Fibroblast of skin of abdomen (primary cell): ENCODE measurements at regions not wholly inside any gene's neighbourhood (a gene's known extent, or its start where the extent isn't known, plus 50 kb on each side); places are given as distances from the start of the nearest gene placed in this dataset.
A peak's percentile ranks its signal among the peaks of the same experiment; 100 is the strongest.

Source experiments
- DNase-seq: peaks from one replicate; pipeline ENCODE4 v3.0.0-alpha.2; 2013

DNA sequence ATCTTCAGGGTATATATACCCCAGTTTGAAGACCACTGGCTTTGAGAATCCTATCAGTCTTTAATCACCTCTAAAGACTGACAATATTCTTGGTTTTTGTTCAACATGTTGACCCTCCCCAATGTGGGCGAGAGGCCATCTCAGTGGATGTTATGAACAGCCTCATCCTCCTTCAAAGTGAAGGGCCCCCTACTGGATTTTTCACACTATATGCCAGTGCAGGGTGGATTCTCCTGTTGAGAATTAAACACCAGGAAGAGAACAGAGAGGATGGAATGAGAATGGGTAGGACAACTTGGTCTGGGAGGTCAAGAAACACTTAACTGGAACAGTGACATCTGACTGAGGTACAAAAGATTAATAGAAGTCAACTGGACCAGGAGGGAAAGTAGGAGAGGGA, 327.1 kb downstream of the MAFB start:
- no peak for DNase-seq

DNA sequence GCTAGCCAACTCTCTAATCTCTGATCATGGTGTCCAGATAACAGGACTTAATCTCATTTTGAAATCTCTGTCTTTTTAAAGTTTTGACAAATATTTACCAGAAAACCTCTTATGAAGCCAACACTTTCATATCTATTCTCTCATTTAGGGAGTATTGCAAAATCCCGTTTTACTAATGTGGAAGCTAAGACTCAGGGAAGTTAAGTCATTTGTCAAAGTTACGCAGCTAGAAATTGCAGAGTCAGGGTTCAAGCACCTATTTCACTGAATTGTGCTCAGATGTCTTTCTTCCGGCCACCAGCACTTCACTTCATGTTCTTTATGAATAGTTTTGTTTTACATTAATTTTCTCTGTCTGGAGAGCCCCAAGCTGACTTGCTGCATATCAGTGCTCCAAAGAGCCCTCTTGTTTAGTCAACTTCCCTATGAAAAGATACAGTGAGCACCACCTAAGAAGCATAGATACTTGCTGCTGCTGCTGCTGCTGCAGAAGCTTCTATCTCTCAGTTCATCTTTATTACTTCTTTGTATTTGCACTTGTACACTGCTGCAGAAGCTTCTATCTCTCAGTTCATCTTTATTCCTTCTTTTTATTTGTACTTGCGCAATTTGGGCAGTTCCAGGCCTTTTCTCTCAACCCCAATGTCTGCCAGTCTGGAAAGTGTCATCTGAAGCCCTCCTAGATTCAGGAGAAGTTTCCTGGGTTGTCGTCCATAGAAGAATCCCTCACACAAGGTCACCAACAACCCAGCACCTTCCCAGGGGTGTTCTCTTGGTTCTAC, 329.7 kb downstream of the MAFB start:
- no peak for DNase-seq

DNA sequence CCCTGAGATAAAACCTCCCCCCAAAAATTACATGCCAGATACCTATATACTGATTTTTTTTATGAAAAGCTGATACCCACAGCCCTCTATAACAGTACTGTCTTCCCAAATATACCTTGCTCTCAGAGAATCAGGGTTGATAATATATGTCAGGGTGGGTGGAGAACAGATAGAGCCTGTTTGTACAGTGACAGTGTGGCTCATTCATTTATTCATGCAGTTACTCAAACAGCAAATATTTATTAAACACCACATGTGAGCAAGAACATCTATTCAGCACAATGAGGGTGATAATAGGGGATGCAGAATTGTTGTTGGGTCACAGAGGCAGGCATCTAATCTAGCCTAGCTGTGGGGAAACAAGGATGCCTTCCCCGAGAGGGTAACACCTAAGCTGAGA, 334.2 kb downstream of the MAFB start:
- DNase-seq: no peak

DNA sequence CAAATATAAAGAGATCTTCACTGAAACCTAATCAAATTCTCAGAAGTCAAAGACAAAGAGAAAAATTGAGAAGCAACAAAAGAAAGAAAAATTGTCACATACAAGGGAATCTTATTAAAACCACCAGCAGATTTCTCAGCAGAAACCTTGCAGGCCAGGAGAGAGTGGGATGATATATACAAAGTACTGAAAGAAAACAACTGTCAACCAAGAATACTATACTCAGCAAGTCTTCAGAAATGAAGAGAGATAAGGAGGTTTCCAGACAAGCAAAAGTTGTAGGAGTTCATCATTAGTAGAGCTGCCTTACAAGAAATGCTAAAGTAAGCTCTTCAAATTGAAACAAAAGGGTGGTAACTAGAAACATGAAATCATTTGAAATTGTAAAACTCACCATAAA, 345.6 kb downstream of the MAFB start:
- DNase-seq: no peak

DNA sequence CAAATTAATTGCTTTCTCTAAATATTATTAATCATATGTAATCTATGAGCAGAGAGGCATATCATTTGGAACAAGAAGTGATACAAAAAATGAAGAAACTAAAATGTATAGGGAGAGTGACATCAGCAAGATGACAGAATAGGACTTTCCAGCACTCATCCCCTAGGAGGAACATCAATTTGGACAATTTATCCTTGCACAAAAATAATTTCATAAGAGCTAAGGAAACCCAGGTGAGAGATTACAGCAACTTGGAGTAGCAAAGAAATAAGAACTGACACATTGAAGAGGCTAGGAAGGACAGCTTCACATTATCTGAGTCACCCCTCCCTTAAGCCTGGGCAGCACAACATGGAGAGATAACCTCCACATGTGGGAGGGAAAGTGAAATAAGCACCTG, 347.5 kb downstream of the MAFB start:
- DNase-seq: no peak

GRCh38 chr20:40339661-40340449, 349.2 kb downstream of the MAFB start:
- no peak for DNase-seq

GRCh38 chr20:40336533-40336932, 352.5 kb downstream of the MAFB start:
- DNase-seq: no peak

GRCh38 chr20:40335901-40336351, 353.1 kb downstream of the MAFB start:
- DNase-seq: no peak

DNA sequence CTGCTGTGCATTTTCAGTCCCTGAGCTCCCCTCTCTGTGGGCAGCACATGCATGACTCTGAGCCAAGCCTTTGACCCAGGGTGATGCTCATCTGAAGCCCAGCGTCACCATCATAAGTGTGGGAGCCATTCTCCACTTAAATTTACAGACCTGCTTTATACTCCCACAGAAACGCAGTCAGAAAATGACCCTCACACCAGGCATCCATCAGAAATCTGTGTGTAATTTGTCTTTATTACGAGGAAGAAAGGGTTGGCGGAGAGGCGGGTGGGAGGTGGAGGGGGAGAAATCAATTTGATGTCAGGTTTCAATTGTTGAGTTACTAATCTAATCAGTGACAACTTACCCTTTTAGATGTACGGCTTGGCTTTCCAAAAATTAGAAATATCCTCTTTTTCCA, 353.6 kb downstream of the MAFB start:
- no peak for DNase-seq

DNA sequence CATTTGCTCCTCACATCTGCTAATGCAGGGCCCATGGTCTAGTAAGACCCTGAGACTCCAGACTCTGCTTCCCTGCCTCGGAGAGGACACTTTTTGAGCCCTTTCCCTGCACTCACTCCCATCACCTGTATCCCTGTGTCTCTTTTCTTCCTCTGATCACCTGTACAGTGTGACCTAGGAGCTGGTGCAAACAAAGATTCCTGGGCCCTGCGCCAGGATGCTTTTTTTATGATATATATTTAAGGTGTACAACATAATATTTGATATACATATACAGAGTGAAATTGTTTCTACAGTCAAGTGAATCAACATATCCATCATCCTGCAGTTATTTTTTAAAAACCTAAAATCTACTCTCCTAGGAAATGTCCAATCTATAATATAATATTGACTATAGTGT, 355.4 kb downstream of the MAFB start:
- DNase-seq: no peak

DNA sequence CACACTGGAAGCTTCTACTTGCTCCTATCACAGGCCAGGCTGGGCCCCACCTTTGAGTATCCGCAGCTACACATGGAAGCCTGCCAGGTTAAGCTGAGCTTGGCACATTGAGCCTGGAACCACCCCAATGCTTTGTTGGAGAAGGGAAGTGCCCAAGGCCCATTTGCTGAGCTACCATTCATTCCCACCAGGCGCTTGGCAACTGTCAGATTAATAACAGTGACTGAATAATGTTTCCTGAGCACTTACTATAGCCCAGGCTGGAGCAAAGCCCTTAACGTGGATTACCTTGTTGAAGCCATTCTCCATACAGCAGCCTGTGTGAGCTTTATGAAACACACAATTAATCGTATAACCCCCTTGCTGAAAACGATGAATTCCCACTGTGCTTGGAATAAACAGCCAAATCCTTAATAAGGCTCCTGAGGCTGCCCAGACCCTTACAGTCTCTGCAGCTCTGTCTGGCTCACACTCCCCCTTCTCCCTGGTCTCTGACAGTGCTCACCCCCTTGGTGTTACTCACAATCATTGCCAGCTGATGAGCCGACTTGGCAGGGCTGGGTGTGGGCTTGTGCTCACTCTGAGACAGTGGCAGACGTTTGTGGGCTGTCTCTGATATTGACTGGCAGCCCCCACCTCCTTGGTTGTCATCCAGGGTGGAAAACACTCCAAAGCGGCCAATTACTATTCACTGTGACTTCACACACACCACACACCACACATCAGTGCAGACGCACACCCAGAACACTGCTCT, 357.1 kb downstream of the MAFB start:
- no peak for DNase-seq

GRCh38 chr20:40331249-40331648, 357.8 kb downstream of the MAFB start:
- no peak for DNase-seq

DNA sequence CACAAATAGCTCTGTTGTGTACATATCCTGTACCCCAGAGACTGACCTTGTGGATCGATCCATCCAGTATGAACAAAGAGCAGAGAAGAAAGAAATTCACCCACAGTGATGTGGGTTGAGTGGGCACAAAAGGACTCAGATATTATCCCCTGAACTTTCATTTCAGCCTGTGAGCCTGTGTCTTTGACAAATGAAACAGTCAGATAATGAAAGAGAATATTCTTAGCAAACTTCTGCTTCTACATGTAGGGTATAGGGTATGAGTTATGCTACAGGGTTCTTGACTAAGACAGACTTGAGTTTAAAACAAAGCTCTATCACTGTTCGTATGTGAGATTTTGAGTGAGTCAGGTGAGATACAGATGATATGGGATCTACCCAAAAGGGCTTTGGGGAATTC, 359.7 kb downstream of the MAFB start:
- DNase-seq: no peak

- DNase-seq: no peak
These were observed 362.3 kb downstream of the MAFB start for GRCh38 chr20:40326784-40327183.

- DNase-seq: no peak
These were observed 363.9 kb downstream of the MAFB start for GRCh38 chr20:40325006-40325568.

GRCh38 chr20:40323361-40323794, 365.7 kb downstream of the MAFB start:
- peak; percentile 49 for DNase-seq

- no peak for DNase-seq
These were observed 366.1 kb downstream of the MAFB start for GRCh38 chr20:40322941-40323340.

GRCh38 chr20:40320517-40321011, 368.5 kb downstream of the MAFB start:
- DNase-seq: no peak

DNA sequence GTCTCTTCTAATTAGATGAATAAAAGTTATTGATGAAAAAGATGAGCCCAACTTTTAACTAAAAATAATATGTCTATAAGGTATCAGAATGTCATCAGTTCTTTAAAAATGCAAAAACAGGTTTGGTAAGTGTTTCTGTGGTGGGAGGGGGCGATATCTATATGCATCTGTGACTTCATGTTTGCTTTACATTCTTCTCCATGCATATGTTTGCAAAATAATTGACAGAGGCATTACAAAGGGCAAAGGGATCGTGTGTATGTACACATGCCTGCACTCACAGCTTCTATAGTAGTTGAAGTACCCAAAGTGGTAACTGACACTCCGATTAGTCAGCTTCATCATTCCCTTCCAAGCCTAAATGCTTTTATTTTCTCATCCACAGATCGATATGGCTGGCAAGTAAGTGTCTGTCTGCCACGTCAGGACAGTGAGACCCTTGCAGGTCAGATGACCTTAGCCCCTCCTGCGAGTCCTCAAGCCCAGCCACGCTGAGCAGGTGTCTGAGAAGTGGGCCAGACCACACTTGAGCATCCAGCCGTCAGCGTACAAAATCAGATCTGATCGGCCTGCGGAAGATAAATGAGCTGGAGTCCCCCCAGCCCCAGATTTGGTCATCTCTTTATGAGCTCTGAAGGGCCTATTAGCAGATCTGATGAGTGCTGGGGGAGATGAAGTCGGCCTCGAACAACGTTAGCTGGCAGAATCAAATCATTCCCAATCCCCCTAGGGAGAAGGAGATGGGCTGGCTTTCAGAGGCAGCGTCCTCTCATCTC, 369.1 kb downstream of the MAFB start:
- DNase-seq: no peak

- DNase-seq: no peak
These were observed 370.0 kb downstream of the MAFB start for GRCh38 chr20:40319056-40319455.

GRCh38 chr20:40317156-40317790, 371.8 kb downstream of the MAFB start:
- no peak for DNase-seq
